Activated CD8-positive, alpha-beta memory T cell treated with anti-CD3 and anti-CD28 coated beads for 36 hours (primary cell): ENCODE measurements at regions not wholly inside any gene's neighbourhood (a gene's known extent, or its start where the extent isn't known, plus 50 kb on each side); places are given as distances from the start of the nearest gene placed in this dataset.

Experiments
- CTCF ChIA-PET: fragments of 350-600 bp; sonication (Branson Sonifier 250); formaldehyde crosslinking; loops from one replicate; lab custom pipeline; 2021; ENCODE audit warnings: antibody characterized with exemption; lab: Charles Lee
- POLR2A ChIA-PET: fragments of 350-600 bp; sonication (Branson Sonifier 250); formaldehyde crosslinking; loops from one replicate; lab custom pipeline; 2021; ENCODE audit warnings: antibody characterized with exemption; lab: Charles Lee

GRCh38 chr13:83935566-83935965 lies 53.3 kb upstream of the SLITRK1 start:
- POLR2A ChIA-PET = no interaction called here
- CTCF ChIA-PET = no interaction called here
